NCI-H82 treated with DMSO at 0.1 percent for 48 hours (cell line): ENCODE measurements at regions not wholly inside any gene's neighbourhood (a gene's known extent, or its start where the extent isn't known, plus 50 kb on each side); places are given as distances from the start of the nearest gene placed in this dataset.

Experiments used
- DNase-seq: peaks from one replicate; lab custom pipeline; 2025; ENCODE audit not compliant: unreplicated experiment; lab: John Stamatoyannopoulos, UW

DNA sequence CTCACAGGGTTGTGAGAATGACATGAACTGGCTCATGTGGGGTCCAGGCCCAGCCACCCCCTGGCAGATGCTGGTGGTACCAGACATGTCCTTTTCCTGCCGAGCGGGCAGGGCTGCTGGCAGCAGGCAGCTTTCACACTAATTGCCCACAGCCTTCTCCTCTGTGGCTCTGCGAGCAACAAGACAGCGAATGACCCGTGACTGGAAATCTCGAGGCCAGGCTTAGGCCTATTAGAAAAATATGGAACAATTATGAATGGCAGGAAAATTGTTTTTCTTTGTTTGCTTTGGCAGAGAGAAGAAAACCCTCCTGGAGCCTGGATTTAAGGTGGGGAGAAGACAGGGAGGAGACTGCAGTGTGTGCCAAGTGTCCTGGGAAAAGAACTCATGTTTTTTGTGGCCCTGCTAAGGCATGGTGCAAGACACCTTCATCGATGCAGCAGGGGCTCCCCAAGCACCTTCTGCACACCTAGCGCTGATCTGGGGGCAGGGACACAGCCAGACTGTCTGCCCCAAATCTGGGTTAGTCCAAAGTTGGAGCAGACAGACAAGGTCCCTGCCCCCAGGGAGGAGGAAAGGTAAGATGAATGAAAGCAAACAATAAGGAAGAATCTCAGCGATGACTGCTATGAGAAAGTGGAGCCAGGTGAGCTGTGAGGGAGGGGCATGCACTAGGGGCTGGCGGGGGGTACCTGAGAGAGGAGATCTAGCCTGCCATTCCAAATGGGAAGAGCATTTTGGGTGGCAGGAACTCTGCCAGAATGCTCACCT is 193.8 kb upstream of the TLE3 start:
- DNase-seq, result no peak

DNA sequence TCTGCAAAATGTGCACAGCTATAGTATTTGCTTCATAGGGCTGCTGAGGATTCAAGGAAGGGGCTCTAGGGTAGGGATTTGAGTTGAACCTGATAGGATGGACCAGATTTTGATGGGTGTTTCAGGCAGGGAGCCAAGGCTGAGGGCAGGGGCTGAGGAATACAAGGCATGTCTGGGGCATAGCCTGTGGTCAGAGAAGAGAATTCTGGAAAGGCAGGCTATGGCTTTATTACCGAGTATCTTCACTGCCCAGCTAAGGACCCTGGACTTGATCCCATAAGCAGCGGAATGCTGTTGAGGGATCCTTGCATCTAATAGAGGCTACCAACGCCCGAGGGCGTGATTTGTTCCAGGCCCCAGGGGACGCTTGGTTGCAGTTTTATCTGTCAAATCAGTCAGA is 193.0 kb upstream of the TLE3 start:
- no peak for DNase-seq

DNA sequence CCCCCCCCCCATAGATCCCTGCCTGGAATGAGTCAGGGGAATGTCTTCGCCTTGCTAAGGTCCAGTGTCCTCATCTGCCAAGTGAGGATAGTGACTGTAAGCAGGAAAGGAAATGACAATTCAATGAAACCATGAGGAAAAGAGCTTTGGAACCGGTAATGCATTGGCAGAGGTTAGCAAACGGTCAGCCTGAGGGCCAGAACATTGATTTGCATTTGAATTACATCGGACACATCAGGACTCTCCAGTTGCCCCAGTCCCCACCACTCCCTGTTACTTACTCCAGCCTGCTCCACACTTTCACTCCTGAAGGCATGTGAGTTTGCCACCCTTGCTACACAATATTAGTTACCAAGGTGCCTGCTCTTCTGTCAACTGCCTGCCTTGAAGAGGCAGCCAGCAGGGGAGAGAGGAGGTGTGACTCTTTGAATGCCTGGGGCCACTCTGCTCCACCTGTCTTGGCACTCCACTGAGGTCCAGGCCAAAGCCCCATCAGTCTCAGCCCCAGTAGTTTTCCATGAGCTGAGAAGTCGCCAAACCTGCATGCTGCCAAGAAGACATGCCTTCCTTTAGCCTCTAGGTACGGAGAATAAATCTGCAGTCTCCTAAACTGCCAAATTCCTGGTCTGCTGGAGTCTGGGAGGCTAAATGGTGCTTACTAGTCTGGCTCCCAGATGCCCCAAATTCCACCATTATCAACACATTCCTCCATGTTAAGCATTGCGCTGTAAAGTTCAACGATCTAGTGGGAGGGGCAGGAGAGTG is 191.7 kb upstream of the TLE3 start:
- DNase-seq, result no peak

DNA sequence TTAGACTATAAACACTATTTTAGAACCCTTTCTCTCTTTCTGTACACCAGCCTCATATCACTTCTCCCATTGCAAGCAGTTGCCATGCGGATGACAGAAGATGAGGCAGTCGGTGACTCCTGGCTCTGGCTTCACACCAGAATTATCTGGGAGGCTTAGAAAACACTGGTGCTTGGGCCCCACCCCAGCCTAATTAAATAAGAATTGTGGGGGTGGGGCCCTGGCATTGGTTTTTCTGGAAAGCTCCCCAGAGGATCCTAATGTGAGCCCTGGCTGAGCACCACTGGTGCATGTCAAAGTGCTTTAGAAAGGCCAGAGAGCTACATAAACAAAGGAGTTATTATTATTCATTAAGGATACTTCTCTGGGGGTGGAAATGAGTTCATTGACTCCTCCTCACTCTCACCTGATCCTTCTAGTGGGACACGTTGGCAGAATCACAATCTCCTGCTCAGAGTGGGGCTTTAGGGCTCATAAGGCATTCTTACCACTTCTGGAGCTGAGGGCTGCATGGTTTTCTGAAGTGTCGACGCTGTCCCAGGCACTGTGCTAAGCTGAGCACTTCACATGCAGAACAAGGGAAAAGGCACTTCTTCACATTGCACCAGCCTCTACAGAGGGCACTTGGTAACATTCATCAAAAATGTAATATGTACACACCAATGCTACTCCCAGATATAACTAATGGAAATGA is 188.5 kb upstream of the TLE3 start:
- DNase-seq, result no peak

DNA sequence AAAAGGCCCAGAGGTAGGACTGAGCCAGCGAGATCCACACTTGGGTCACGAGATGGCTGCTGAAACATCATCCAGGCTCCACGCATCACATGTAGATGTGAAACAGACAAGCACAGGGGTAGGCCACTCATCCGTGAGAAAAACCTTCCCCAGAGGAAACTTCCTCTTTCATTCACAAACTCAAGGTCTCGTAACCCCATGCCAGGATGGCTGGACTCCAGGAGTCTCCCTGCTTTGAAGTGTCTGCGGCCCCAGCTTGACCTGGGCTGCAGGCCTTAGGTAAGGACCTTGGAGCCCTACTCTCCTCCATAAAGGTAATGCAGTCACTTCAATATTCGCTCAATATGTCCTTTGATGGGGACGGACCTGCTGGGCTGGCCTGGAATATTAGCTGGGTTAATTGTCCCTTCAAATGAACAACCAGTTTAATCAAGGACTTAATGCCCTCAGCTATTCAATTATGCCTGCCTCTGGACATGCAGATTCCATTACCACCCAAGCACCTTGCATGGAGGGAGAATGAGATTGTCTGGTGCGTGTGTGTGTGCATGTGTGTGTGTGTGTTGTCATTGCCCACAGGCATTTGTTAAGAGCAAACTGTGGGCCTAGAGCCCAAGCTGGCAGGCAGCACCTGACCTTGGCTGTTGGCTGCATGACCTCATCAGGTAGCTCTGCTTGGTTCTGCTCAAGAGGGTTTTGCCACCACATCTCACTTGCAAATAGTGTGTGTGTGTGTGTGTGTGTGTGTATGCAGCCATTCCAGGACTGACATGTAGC is 186.9 kb upstream of the TLE3 start:
- no peak for DNase-seq

DNA sequence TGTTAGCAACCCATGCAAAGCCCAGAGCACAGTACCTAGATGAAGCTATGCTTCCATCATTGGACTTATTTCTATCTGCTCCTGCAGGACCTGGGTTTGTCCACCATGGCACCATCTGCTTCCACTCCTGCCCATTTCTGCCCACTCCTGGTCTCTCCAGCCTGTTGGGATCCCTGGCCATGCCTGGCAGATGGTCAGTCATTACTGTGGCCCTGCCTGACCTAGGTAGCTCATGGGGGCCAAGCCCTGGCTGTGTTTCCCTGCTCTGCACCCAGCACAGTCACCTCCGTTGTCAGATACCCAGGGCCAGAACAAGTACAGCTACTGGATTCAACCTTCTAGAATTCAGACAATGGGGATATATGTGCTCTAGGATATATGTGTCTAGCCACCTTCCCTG is 185.8 kb upstream of the TLE3 start:
- DNase-seq, result no peak

DNA sequence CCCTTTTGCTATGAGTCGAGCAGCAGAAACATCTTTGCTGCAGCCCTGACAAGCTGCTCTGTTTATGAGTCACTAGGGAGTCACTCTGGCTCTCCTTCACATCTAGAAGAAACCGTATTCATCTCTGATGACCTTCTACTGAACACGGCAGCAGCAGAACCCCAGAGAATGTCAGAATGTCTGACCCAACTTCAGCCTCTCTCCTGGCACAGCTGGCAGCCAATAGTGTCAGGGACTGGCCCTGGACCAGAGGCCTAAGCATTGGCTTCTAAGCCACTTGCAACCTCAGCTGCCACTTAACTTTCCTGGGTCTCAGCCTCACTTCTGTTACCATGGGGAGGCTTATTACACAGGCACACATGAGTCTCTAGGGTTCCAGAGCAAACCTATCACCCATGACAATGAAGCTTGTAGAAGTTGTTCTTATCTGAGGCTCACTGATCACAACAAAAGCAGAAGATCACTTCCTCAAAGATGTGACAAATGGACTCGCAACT is 184.1 kb upstream of the TLE3 start:
- DNase-seq, result no peak

DNA sequence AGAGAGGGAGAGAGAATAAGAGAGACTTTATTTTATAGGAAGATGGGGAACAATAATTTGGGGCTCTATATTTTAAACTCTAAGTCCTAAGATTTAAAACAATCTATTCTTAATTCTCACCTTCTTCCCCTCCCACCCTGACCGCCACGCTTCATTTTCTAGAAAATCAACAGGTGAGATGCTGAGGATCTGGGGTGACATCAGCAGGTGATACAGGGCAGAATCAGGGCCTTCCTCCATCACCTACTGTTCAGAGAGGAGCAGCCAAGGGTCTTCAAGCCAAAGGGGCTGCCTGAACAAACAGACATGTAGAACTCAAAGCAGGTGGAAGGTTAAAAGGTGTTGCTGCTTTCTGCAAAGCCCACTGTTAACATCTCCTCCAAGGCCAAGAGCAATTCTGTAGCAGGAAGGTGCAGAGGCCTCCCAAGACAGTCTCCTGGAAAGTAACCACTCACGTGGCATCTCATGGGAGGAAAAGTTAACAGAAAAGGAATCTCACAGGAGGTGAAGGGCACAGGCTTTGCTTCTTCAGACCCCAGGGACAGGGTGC is 183.6 kb upstream of the TLE3 start:
- DNase-seq, result no peak

DNA sequence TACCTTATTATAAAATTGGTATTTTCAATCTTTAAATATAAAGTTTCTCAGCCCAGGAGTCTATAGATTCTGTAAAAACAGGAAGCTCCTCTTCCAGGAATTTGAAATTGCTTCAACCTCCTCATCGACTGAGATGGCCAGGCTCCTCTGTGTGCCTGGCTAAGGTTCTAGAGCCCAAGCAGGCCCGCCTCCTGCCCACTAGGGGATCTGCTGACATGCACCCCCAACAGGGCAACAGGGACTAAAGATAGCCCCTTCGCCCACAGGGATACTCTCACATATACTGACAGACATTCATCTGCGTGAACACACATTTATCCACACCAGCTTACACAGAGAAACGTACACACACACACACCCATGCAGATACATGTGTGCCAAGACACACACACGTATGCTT is 183.1 kb upstream of the TLE3 start:
- no peak for DNase-seq

DNA sequence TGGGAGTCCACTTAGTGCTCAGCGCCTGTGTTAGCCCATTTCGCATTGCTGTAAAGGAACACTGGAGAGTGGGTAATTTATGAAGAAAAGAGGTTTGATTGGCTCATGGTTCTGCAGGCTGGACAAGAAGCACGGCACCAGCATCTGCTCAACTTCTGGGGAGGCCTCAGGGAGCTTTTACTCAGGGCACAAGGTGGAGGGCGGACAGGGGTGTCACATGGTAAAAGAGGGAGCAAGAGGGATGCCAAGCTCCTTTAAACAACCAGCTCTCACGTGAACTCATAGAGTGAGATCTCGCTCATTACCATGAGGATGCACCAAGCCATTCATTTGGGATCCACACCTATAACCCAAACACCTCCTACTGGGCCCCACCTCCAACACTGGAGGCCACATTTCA is 181.4 kb upstream of the TLE3 start:
- no peak for DNase-seq

DNA sequence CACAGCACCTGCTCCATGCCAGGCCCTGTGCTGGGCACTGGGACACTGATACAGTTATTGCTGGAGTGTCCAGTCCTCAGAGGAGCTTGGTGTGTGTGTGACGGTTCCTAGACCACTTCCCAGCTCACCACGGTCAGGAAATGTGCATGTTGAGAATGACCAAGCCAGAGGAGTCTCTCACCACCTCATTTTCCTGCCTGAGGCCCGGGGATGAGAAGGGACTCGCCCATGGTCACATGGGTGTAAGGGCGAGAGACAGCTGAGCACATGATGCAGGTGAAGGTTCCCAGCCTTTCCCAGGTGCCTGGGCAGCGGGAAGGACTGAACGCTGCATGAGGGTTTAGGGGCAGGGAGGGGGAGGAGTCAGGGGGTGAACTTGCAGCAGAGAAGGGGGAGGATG is 180.9 kb upstream of the TLE3 start:
- no peak for DNase-seq

DNA sequence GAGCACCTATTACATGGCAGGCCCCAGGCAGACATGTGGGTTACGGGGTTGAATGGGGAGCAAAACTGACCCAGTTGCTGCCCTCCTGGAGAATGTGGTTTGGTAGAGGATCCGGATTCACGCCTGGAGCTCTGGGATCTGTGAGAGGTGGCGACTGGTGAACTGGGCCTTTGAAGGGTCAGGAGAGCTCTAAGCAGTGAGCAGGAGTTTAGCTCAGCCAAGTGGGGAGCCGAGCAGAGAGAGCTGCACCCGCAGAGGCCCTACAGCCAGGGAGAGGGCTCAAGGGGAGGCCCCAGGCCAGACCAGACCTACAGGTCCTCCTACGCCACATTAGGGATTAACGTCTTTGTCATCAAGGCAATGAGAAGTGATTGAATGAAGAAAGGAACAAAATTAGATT is 179.8 kb upstream of the TLE3 start:
- no peak for DNase-seq

DNA sequence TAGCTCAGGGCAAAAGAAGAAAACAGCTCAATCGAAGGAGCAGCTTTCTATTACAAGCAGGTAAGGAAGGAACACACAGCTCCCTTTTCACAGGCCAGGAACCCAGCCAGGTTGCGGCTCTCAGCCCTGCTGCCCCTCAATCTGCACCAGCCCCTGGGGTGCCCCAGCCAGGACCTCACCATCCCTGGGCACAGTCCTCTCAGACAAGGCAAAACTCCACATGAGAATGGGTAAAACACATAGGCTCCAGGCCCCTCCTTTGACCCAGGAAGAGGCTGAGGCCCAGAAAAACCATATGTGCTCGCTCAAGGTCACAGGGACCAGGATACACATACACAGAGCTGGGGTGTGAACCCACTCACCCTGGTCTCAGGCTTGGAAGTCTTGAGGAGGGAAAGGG is 178.7 kb upstream of the TLE3 start:
- DNase-seq, result no peak

DNA sequence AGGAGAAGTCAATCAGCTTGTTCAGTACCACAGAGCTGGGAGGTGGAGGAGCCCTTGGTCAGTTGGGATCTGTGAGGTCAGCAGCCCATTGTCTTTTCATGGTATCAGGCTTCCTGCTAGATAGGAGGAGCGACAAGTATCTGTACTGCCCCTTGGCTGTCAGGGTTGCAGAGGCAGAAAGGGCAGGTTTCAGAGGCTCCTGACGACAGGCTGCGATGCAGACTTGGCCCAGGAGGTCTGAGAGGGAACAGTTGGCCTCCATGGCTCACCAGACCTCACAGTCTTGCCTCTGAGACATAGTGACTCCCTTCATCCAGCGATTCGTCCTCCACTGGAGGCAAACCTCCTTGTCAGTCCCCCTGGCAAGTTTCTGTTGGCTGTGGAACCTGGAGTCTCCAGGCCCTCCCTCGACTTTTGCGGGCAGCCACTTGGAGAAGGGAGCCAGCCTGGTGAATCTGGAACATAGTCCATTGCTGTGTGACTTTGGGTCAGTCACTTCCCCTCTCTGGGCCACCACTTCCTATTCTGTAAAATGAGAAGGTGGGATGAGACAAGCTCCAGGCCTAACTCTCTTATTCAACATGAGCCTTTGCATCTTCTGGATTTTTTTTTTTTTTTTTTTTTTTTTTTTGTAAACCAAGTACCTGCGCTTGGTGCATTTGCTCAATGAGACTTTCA is 177.9 kb upstream of the TLE3 start:
- no peak for DNase-seq

DNA sequence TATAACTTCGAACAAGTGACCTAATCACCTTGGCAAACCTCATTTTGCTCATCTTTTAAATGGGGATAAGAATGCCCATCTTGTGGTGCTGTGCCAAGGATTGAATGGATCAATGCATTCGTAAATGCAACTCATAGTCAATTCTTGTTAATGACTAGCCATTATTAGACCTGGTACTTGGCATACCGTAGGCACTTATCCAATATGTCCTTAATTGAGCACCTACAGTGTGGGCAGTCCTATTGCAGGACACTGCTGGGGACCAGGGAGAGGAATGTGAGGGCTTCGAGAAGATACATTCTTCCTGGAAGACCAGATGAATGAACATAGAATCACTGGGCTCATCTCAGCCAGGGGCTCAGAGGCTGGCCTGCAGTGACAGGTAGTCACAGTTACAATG is 177.2 kb upstream of the TLE3 start:
- DNase-seq, result no peak

DNA sequence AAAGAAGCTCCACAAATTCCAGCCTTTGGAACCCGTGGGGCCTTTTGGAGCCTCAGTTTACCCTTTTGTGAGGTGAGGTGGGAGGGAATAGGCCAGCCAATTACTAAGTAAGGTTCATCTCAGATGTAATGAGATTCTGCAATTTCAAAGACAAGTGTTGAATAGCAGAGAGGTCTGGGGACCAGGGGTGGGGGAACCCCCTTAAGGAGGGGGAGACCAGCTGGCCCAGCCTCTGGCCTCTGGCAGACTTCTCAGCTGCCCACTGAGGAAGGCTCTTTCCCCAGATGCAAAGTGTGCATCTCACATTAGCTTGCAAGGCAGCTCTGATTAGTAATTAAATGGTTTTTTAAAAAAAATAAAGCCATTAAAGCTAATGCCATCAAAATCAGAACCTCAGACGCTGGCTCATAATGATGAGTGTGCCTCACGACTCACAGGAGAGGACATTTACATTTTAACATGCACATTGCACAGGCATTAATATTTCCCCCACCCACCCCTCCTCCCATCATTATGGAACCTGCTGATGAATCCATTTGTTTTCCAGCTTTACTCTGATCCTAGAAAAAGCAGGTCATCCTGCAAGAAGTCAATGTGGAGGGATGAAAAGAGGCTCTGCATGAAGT is 176.7 kb upstream of the TLE3 start:
- no peak for DNase-seq

DNA sequence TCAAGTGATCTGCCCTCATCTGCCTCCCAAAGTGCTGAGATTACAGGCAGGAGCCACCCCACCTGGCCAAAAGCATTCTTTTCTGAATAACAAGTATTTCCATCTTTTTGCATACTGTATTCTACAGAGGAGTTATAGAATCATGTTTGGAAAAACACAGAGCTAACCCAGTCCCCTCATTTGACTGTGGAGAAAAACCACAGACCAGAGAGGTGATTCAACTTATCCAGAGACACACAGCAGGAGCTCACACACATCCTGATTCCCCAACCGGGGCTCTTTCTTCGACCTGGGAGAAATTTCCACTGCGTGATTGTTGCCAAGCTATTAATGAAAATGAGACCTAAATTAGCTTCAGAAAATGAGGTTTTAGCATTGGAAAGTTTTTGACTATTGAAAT is 176.1 kb upstream of the TLE3 start:
- no peak for DNase-seq

DNA sequence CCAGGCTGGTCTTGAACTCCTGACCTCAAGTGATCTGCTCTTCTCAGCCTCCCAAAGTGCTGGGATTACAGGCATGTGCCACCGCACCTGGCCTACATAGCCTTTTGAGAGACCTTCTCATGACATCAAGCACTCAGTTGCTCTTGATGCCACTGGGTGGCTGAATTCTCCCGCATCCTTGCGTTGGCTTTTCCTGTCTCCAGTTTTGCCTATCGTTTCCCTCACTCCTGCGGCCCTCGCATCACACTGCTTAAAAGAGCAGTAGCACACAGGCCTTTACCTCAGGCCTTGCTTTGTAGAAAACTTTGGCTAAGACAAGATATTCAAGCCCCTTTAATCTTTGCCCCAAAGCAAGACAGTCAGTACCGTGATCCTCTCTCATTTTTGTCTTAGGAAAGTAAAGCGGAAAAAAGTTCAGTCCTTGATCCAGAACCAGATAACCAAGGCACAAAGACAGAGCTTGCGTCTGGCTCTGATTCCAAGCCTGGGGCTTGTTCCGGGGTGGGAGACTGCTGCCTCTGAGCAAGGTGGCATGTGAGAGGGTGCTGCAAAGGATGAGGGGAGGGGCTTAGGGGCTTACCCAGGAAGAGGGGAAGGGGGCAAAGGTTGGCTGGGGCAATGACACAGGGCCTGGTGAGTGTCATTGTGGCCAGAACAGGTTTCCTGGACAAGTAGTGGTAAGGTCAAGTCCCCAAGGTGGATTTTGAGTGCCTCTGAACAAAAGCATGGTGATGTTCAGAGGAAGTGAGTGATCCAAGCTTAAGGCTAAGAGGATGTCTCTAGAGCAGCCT is 175.0 kb upstream of the TLE3 start:
- DNase-seq, result no peak

DNA sequence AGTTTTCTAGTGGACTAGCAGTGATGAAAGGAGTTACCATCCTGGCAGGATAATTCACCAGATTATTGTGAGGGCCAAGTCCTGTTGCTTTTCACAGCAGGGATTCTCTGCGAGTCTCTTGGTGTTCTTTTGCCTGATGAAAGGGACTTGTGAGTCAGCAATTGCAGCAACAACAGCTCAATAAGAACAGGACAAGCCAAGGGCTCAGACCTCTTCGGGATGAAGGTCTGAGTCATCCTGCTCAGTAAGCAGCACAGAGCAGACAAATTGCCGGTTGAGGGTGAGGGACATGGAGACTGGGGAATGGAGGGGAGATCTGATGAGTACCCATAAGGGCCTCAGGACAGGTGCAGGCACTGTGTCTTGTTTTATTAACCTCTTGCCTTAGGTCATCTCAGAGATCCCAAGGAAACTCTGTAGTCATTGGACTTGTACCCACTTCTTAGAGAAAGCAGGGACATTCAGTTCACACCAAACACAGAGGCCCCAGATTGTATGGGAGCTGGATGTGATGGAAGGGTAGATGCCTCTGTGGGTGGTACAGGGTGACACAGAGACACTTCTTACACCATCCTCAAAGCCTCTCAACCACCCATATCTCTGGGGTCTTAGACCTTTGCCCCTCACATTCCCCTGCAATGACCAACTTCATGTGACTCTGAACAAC is 173.8 kb upstream of the TLE3 start:
- DNase-seq, result no peak
